ENCODE measurements at regions not wholly inside any gene's neighbourhood (a gene's known extent, or its start where the extent isn't known, plus 50 kb on each side); places are given as distances from the start of the nearest gene placed in this dataset.

GRCh38 chr2:57959390-57959789, 87.2 kb upstream of the VRK2 start:
- H3K4me3 ChIP-seq (ENCODE audit: low read depth, low read length) = no peak overlapping the region
- DNase-seq (ENCODE audit: low read depth, low spot score) = no peak
- TF ChIP-seq CTCF (IDR thresholded peaks at IDR 0.05; ENCODE audit: low read depth, low read length) = no peak
- in situ Hi-C loops (cut with HindIII; ENCODE audit: low sequenced_read_pairs) = no loop called here

DNA sequence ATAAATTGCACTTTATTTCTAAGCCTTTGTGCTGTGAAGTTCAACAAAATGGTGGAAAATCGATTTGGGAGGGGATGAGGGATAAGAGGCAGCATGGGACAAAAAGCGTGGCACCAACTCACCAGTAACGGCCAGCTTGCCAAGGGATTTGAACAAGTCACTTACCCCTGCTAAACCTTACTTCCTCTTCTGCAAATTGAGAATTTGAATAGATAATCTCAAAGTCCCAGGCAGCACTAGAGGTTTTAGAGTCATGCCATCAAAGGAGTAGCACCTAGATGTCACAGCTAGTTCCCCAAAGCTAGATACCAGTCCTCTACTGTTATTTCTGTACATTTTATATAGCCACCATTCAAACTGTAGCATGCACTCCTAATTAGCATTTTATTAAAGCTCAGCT, 83.7 kb upstream of the VRK2 start:
- H3K4me3 ChIP-seq (ENCODE audit: low read depth, low read length) = no peak overlapping the region
- no peak for DNase-seq (ENCODE audit: low read depth, low spot score)
- in situ Hi-C loops (cut with HindIII; ENCODE audit: low sequenced_read_pairs) = no loop called here
- TF ChIP-seq CTCF (IDR thresholded peaks at IDR 0.05; ENCODE audit: low read depth, low read length) = no peak

GRCh38 chr2:57965219-57965618, 81.4 kb upstream of the VRK2 start:
- in situ Hi-C loops (cut with HindIII; ENCODE audit: low sequenced_read_pairs) = no loop called here
- no peak for TF ChIP-seq CTCF (IDR thresholded peaks at IDR 0.05; ENCODE audit: low read depth, low read length)
- no peak overlapping the region for H3K4me3 ChIP-seq (ENCODE audit: low read depth, low read length)
- DNase-seq (ENCODE audit: low read depth, low spot score) = no peak

GRCh38 chr2:57965961-57966360, 80.6 kb upstream of the VRK2 start:
- H3K4me3 ChIP-seq (ENCODE audit: low read depth, low read length) = no peak overlapping the region
- no peak for DNase-seq (ENCODE audit: low read depth, low spot score)
- in situ Hi-C loops (cut with HindIII; ENCODE audit: low sequenced_read_pairs) = no loop called here
- TF ChIP-seq CTCF (IDR thresholded peaks at IDR 0.05; ENCODE audit: low read depth, low read length) = no peak

DNA sequence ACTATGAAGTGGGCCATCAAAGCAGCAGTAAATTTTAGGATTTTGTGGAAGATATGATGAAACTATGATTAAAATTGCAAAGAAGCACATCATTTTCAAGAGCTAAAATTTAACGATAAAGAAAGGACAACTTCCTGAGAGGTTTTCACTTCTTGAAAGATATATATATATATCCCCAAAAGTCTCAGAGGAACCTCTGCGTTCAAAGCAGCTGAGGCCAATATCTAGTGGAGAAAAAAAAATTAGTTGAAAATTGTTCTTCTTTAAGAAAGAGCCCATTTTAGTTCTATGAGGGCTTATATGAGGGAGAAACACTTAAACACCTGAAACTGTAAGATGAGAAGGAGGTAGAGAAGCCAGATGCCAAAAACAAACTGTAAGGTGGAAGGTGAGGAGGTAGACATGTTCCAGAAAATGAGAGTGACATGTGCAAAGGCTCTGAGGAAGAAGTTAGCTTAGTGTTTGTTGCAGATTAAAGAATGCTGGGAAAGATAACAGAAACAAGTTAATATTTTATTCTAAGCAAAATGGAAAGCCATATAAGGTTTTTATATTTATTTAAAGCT, 72.9 kb upstream of the VRK2 start:
- in situ Hi-C loops (cut with HindIII; ENCODE audit: low sequenced_read_pairs) = no loop called here
- TF ChIP-seq CTCF (IDR thresholded peaks at IDR 0.05; ENCODE audit: low read depth, low read length) = no peak
- H3K4me3 ChIP-seq (ENCODE audit: low read depth, low read length) = no peak overlapping the region
- DNase-seq (ENCODE audit: low read depth, low spot score) = no peak

GRCh38 chr2:57979158-57979557, 67.4 kb upstream of the VRK2 start:
- H3K4me3 ChIP-seq (ENCODE audit: low read depth, low read length) = no peak overlapping the region
- TF ChIP-seq CTCF (IDR thresholded peaks at IDR 0.05; ENCODE audit: low read depth, low read length) = no peak
- no peak for DNase-seq (ENCODE audit: low read depth, low spot score)
- in situ Hi-C loops (cut with HindIII; ENCODE audit: low sequenced_read_pairs) = no loop called here

Measured in astrocyte of the spinal cord (primary cell).